Smooth muscle cell (in vitro differentiated cells): ENCODE measurements at regions not wholly inside any gene's neighbourhood (a gene's known extent, or its start where the extent isn't known, plus 50 kb on each side); places are given as distances from the start of the nearest gene placed in this dataset.

Experiments
- DNase-seq: peaks from one replicate; lab custom pipeline; 2025; ENCODE audit not compliant: unreplicated experiment; lab: John Stamatoyannopoulos, UW
- H2AFZ ChIP-seq: fragments of 200-600 bp; sonication (generic); 2 replicates; pipeline ENCODE4 v1.6.0; 2016; ENCODE audit warnings: antibody characterized with exemption, low read depth, mild to moderate bottlenecking
- H3F3A ChIP-seq: fragments of 200-600 bp; sonication (generic); 2 replicates; pipeline ENCODE4 v1.6.0; 2017; ENCODE audit warnings: antibody characterized with exemption, low read depth
- H3K27ac ChIP-seq: fragments of 200-600 bp; sonication (generic); 2 replicates; pipeline ENCODE4 v1.5.1; 2016; ENCODE audit warnings: low read depth, mild to moderate bottlenecking
- H3K27me3 ChIP-seq: fragments of 200-600 bp; sonication (generic); 2 replicates; pipeline ENCODE4 v1.6.1; 2016; ENCODE audit warnings: low read depth, mild to moderate bottlenecking
- H3K36me3 ChIP-seq: fragments of 200-600 bp; sonication (generic); 2 replicates; pipeline ENCODE4 v1.5.1; 2016; ENCODE audit warnings: low read depth
- H3K4me1 ChIP-seq: fragments of 200-600 bp; sonication (generic); 2 replicates; pipeline ENCODE4 v1.5.1; 2016; ENCODE audit warnings: low read depth
- H3K4me2 ChIP-seq: fragments of 200-600 bp; sonication (generic); 2 replicates; pipeline ENCODE4 v1.6.0; 2016; ENCODE audit warnings: mild to moderate bottlenecking
- H3K4me3 ChIP-seq: fragments of 200-600 bp; sonication (generic); 2 replicates; pipeline ENCODE4 v1.5.1; 2016; ENCODE audit warnings: mild to moderate bottlenecking
- H3K79me2 ChIP-seq: fragments of 200-600 bp; sonication (generic); 2 replicates; pipeline ENCODE4 v1.6.0; 2016; ENCODE audit warnings: low read depth, mild to moderate bottlenecking
- H3K9ac ChIP-seq: fragments of 200-600 bp; sonication (generic); 2 replicates; pipeline ENCODE4 v1.6.0; 2016; ENCODE audit warnings: low read depth
- H3K9me3 ChIP-seq: fragments of 200-600 bp; sonication (generic); replicated peaks from 2 replicates; pipeline ENCODE4 v1.5.1; 2016; ENCODE audit warnings: low read depth
- H4K20me1 ChIP-seq: fragments of 200-600 bp; sonication (generic); 2 replicates; pipeline ENCODE4 v1.6.0; 2016; ENCODE audit warnings: low read depth
- WGBS: methylation state at CpG from one replicate; pipeline ENCODE4 v1.1.7; 2016; ENCODE audit warnings: low lambda C conversion rate; 5-methylcytosine and 5-hydroxymethylcytosine counted together
- TF ChIP-seq, protein P1 (sequence below): fragments of 200-600 bp; sonication (generic); IDR thresholded peaks from 2 replicates; pipeline ENCODE4 v1.5.1; 2017; ENCODE audit warnings: borderline replicate concordance, mild to moderate bottlenecking, antibody characterized with exemption; ENCODE audit not compliant: insufficient read depth, poor library complexity, severe bottlenecking

DNA sequence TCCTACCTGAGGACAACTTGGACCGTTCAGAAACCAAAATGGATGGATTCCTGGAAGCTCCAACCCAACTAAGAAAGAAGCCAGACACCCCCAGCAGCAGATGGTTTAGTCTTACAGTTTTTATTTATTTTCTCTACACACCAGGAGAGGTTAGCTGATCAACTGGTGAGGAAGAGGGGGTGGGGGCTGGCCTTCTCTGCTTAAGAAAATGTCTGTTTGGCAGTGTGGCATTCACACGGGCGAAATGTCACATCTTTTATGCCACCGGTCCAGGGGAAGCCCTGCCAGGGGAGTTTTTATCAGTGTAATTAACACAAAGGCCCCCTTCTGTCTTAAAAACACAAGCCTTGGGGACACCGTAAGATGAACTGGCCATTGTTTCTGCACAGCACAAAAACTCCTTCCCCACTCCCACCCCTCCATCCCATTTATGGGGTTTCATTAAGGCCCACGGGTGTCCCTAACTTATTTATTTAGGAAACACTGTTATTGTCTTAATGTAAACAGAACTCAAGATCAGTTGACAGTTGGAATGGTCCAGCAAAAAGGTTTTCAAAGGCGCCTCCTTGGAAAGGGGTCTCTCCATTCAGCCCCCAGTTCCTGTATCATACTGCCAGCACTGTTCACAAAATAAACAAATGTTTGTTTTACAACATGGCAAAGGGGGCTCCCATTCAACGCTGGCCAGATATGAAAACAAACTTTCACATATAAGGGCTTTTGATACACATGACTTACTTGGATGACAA lies 217.0 kb downstream of the C1D start:
- no peaks in the 10 kb centered on the region for H3K9me3 ChIP-seq
- peak overlapping the region; percentile 91 for H2AFZ ChIP-seq
- no peaks in the 10 kb centered on the region for H3K36me3 ChIP-seq
- H4K20me1 ChIP-seq: no peaks in the 10 kb centered on the region
- H3K9ac ChIP-seq: no peak overlapping the region
- no peaks in the 10 kb centered on the region for H3F3A ChIP-seq
- peak overlapping the region; percentile 37 for H3K4me3 ChIP-seq
- peaks cover 7% of the 10 kb centered on the region for H3K4me1 ChIP-seq
- no peak for DNase-seq
- no peaks in the 10 kb centered on the region for H3K79me2 ChIP-seq
- peak overlapping the region; percentile 85 for H3K4me2 ChIP-seq
- TF ChIP-seq, protein P1, sequence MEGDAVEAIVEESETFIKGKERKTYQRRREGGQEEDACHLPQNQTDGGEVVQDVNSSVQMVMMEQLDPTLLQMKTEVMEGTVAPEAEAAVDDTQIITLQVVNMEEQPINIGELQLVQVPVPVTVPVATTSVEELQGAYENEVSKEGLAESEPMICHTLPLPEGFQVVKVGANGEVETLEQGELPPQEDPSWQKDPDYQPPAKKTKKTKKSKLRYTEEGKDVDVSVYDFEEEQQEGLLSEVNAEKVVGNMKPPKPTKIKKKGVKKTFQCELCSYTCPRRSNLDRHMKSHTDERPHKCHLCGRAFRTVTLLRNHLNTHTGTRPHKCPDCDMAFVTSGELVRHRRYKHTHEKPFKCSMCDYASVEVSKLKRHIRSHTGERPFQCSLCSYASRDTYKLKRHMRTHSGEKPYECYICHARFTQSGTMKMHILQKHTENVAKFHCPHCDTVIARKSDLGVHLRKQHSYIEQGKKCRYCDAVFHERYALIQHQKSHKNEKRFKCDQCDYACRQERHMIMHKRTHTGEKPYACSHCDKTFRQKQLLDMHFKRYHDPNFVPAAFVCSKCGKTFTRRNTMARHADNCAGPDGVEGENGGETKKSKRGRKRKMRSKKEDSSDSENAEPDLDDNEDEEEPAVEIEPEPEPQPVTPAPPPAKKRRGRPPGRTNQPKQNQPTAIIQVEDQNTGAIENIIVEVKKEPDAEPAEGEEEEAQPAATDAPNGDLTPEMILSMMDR: no peak
- peaks cover 7% of the 10 kb centered on the region for H3K27me3 ChIP-seq
- no peak overlapping the region for H3K27ac ChIP-seq
- 86% methylated on average over 8 of the region's 8 CpGs for WGBS

DNA sequence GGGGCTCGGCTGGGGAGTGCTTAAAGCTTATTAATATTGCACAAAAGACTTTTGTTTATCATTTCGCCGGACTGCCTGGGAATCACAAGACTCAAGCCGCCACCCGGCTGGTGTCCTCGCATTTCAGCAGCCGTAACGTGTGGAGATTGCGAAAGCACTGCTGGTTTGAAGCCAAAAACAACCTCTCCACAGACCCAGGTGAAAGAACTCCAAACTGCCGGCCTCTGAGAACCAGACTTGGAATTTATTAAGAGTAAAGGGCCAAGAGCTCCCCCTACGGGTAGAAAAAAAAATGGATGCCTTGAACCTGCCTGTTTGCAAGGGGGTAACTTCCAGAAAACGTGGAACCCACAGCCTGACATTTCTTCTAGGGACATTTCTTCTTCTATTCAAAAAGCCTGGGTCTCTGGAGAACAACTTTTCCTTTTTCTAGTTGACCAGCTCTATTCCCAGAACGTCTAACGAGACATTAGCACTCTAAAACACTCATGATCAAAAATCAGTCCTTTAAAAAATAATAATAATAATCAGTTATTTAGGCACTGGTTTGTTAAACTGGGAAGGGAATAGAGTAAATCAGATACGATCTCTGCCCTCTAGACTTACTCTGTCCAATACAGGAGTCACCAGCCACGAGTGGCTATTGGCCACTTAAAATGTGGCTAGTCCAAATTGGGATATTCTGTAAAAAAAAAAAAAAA lies 216.3 kb downstream of the C1D start:
- TF ChIP-seq, protein P1: peak; percentile 81
- DNase-seq: peak; percentile 10
- Histone ChIP-seq H3K9me3 (no peaks in the 10 kb centered on the region), H3K4me3 (peak overlapping the region; percentile 37), H3K27ac (no peak overlapping the region), H3K4me1 (peaks cover 7% of the 10 kb centered on the region), H3K27me3 (peaks cover 7% of the 10 kb centered on the region), H2AFZ (peak overlapping the region; percentile 91), H3F3A (no peaks in the 10 kb centered on the region), H3K79me2 (no peaks in the 10 kb centered on the region), H3K4me2 (peak overlapping the region; percentile 85), H3K9ac (no peak overlapping the region), H4K20me1 (no peaks in the 10 kb centered on the region), H3K36me3 (no peaks in the 10 kb centered on the region)
- 17% methylated on average over 16 of the region's 16 CpGs for WGBS

DNA sequence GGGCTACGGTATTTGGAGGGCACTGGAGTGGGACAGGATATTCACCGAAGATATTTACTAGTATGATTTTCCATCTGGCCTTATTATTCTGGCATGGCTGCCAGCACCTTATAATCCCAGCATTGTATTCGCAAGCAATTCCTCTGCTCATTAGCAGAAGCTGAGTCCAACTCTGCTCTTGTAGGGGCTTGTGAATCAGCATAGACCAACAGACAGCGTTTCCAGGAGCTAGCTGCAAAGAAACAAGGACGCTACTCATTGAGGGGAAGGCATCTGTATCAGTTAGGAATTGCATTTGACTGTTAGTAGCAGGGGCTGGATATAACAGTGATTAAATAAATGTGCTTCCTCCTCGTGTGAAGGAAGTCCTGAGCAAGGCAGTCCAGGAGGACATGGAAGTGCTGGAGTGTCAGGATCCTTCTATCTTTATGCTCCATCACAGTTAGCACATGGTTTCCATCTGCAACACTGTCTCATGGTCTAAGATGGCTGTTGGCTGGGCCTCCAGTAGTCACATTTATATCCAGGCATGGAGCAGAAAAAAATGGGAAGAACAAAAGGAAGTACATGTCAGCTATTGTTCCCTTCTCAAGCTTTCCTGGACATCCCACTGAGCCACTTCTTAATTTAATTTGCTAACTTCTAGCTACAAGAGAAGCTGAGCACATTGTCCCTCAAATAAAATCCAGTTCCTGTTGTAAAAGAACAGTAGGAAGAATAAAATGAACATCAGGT lies 214.1 kb downstream of the C1D start:
- no peaks in the 10 kb centered on the region for H3K27me3 ChIP-seq
- no peak overlapping the region for H2AFZ ChIP-seq
- H3K9me3 ChIP-seq: no peaks in the 10 kb centered on the region
- no peaks in the 10 kb centered on the region for H3K79me2 ChIP-seq
- H3K36me3 ChIP-seq: no peaks in the 10 kb centered on the region
- no peaks in the 10 kb centered on the region for H3F3A ChIP-seq
- H3K27ac ChIP-seq: no peak overlapping the region
- H4K20me1 ChIP-seq: no peaks in the 10 kb centered on the region
- no peak overlapping the region for H3K9ac ChIP-seq
- H3K4me3 ChIP-seq: no peak overlapping the region
- WGBS: 86% methylated on average over 6 of the region's 6 CpGs
- TF ChIP-seq, protein P1: no peak
- H3K4me2 ChIP-seq: no peak overlapping the region
- H3K4me1 ChIP-seq: peaks cover 7% of the 10 kb centered on the region
- no peak for DNase-seq
